ENCODE measurements at regions not wholly inside any gene's neighbourhood (a gene's known extent, or its start where the extent isn't known, plus 50 kb on each side); places are given as distances from the start of the nearest gene placed in this dataset.

- TF ChIP-seq CTCF (IDR thresholded peaks at IDR 0.05) (no peak), POLR2A (IDR thresholded peaks at IDR 0.05) (no peak)
Observed at GRCh38 chr22:27144321-27144720, 486.9 kb downstream of the MIAT start.

All from adrenal gland (tissue), 5 donors.